WTC11 (cell line): ENCODE measurements at regions not wholly inside any gene's neighbourhood (a gene's known extent, or its start where the extent isn't known, plus 50 kb on each side); places are given as distances from the start of the nearest gene placed in this dataset.

Experiments
- CBFB ChIP-seq: sonication (generic); formaldehyde crosslinking; IDR thresholded peaks from 2 replicates; pipeline ENCODE4 v1.8.1; 2022; ENCODE audit warnings: mild to moderate bottlenecking, low read depth, missing genetic modification reagents
- CTCF ChIP-seq: fragments of 200-600 bp; IDR thresholded peaks from 2 replicates; pipeline ENCODE4 v1.8.0; 2022; ENCODE audit warnings: antibody characterized with exemption
- ELF4 ChIP-seq: sonication (generic); formaldehyde crosslinking; IDR thresholded peaks from 2 replicates; pipeline ENCODE4 v1.8.1; 2022; ENCODE audit warnings: low read depth, mild to moderate bottlenecking, moderate library complexity, missing genetic modification reagents
- KAT7 ChIP-seq: sonication (generic); formaldehyde crosslinking; IDR thresholded peaks from 2 replicates; pipeline ENCODE4 v1.8.1; 2023; ENCODE audit warnings: missing genetic modification reagents, mild to moderate bottlenecking, borderline replicate concordance
- MAX ChIP-seq: sonication (generic); formaldehyde crosslinking; IDR thresholded peaks from 2 replicates; pipeline ENCODE4 v1.8.0; 2022; ENCODE audit warnings: mild to moderate bottlenecking, missing genetic modification reagents
- NFE2L1 ChIP-seq: sonication (generic); formaldehyde crosslinking; IDR thresholded peaks from 2 replicates; pipeline ENCODE4 v1.8.1; 2023; ENCODE audit warnings: missing genetic modification reagents
- SP1 ChIP-seq: sonication (generic); formaldehyde crosslinking; conservative IDR thresholded peaks from 2 replicates; pipeline ENCODE4 v1.8.1; 2022; ENCODE audit warnings: missing genetic modification reagents
- USF2 ChIP-seq: sonication (generic); formaldehyde crosslinking; IDR thresholded peaks from 2 replicates; pipeline ENCODE4 v1.8.1; 2023; ENCODE audit warnings: mild to moderate bottlenecking, missing genetic modification reagents, moderate library complexity
- ZNF232 ChIP-seq: sonication (generic); formaldehyde crosslinking; IDR thresholded peaks from 2 replicates; pipeline ENCODE4 v1.8.0; 2022; ENCODE audit warnings: mild to moderate bottlenecking, missing genetic modification reagents

- TF ChIP-seq ZNF232 (CRISPR knock-in tag) (no peak), SP1 (CRISPR knock-in tag) (no peak), KAT7 (CRISPR knock-in tag) (no peak), CTCF (no peak), MAX (no peak), USF2 (no peak), CBFB (no peak), ELF4 (CRISPR knock-in tag) (no peak), NFE2L1 (CRISPR knock-in tag) (no peak)
Observed at GRCh38 chr13:34034411-34034810, 216.5 kb downstream of the RFC3 start.
